GM23338 (cell line): ENCODE measurements at regions not wholly inside any gene's neighbourhood (a gene's known extent, or its start where the extent isn't known, plus 50 kb on each side); places are given as distances from the start of the nearest gene placed in this dataset.

Source experiments
- CREB1 ChIP-seq: fragments of 250-450 bp; sonication (Bioruptor Pico); IDR thresholded peaks from 2 replicates; pipeline ENCODE4 v1.5.0; 2020; ENCODE audit warnings: low read depth, mild to moderate bottlenecking, moderate library complexity
- ETS1 ChIP-seq: IDR thresholded peaks from 2 replicates; pipeline ENCODE4 v1.6.1; 2016; ENCODE audit warnings: antibody characterized with exemption
- EZH2 ChIP-seq: fragments of 200-600 bp; sonication (generic); IDR thresholded peaks from one replicate; pipeline ENCODE4 v1.8.0; 2017; ENCODE audit warnings: antibody characterized with exemption, mild to moderate bottlenecking, low read depth; ENCODE audit not compliant: unreplicated experiment
- EZH2phosphoT487 ChIP-seq: fragments of 200-600 bp; sonication (generic); IDR thresholded peaks from one replicate; pipeline ENCODE4 v1.8.1; 2018; ENCODE audit warnings: antibody characterized with exemption; ENCODE audit not compliant: unreplicated experiment
- JUNB ChIP-seq: IDR thresholded peaks from one replicate; pipeline ENCODE4 v1.6.1; 2016; ENCODE audit warnings: antibody characterized with exemption; ENCODE audit not compliant: unreplicated experiment
- NANOG ChIP-seq: IDR thresholded peaks from 2 replicates; pipeline ENCODE4 v1.6.1; 2016; ENCODE audit warnings: antibody characterized with exemption, borderline replicate concordance
- POLR2AphosphoS5 ChIP-seq: IDR thresholded peaks from 2 replicates; pipeline ENCODE4 v1.6.1; 2016; ENCODE audit warnings: antibody characterized with exemption, low read depth
- REST ChIP-seq: IDR thresholded peaks from one replicate; pipeline ENCODE4 v1.6.1; 2018; ENCODE audit warnings: antibody characterized with exemption; ENCODE audit not compliant: unreplicated experiment
- STAT1 ChIP-seq: IDR thresholded peaks from one replicate; pipeline ENCODE4 v1.6.1; 2016; ENCODE audit warnings: antibody characterized with exemption; ENCODE audit not compliant: unreplicated experiment
- ZNF114 ChIP-seq: fragments of 250-450 bp; sonication (Bioruptor Pico); IDR thresholded peaks from 2 replicates; pipeline ENCODE4 v1.5.0; 2020; ENCODE audit warnings: mild to moderate bottlenecking, moderate library complexity
- ZNF331 ChIP-seq: fragments of 250-450 bp; sonication (Bioruptor Pico); IDR thresholded peaks from 2 replicates; pipeline ENCODE4 v1.5.0; 2020; ENCODE audit warnings: low read depth, mild to moderate bottlenecking, moderate library complexity
- ZNF462 ChIP-seq: fragments of 250-450 bp; sonication (Bioruptor Pico); IDR thresholded peaks from 2 replicates; pipeline ENCODE4 v1.5.0; 2020; ENCODE audit warnings: mild to moderate bottlenecking, moderate library complexity
- TF ChIP-seq, protein P1 (sequence below), 2 experiments: fragments of 200-600 bp in 1 of 2; sonication (generic) in 1 of 2; conservative IDR thresholded peaks; 2 replicates each; pipeline versions ENCODE4 v1.5.1 to v1.6.1; 2016 to 2017; ENCODE audit warnings: antibody characterized with exemption in 2 of 2, low read depth in 2 of 2, mild to moderate bottlenecking in 2 of 2, moderate library complexity in 1 of 2

DNA sequence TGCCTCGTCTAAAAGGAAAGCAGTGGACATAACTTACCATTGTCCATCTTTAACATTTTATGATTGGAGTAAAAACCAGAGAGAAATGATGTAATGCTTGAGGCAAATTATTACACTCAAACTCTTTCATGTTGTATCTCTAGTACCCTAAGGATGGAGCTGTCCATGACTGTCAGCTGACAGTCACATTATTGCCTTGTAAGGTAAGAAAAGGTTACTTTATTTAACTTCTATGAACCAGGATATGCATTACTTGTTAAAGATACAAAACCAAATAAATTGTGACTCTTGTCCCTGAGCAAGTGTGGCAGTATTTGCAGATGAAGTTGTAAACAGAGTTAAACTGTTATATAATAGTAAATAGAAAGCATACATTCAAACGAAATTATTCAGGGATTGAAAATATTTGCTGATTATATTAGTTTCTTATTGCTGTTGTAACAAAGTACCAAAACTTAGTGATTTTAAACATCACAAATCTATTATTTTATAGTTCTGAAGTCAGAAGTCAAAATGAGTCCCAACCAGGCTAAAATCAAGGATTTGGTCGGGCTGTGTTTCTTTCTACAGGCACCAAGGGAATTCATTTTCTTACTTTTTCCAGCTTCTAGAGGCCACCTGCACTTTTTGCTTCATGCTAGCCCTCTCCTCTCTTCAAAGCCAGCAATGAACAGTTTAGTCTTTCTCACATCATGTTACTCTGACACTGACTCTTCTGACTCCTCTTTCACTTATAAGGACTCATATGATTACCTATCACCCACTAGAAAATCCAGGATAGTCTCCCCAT, 113.8 kb downstream of the CEP44 start:
- TF ChIP-seq, protein P1, sequence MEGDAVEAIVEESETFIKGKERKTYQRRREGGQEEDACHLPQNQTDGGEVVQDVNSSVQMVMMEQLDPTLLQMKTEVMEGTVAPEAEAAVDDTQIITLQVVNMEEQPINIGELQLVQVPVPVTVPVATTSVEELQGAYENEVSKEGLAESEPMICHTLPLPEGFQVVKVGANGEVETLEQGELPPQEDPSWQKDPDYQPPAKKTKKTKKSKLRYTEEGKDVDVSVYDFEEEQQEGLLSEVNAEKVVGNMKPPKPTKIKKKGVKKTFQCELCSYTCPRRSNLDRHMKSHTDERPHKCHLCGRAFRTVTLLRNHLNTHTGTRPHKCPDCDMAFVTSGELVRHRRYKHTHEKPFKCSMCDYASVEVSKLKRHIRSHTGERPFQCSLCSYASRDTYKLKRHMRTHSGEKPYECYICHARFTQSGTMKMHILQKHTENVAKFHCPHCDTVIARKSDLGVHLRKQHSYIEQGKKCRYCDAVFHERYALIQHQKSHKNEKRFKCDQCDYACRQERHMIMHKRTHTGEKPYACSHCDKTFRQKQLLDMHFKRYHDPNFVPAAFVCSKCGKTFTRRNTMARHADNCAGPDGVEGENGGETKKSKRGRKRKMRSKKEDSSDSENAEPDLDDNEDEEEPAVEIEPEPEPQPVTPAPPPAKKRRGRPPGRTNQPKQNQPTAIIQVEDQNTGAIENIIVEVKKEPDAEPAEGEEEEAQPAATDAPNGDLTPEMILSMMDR (conservative IDR thresholded peaks at IDR 0.05; ENCODE audit: low read depth in 2 of 2) = no peak
- TF ChIP-seq EZH2 (no peak), ZNF331 (CRISPR knock-in tag) (no peak), POLR2AphosphoS5 (no peak), STAT1 (no peak), EZH2phosphoT487 (no peak), JUNB (no peak), ZNF114 (CRISPR knock-in tag) (no peak), ETS1 (no peak), REST (peak; percentile 38), CREB1 (CRISPR knock-in tag) (no peak), NANOG (no peak), ZNF462 (CRISPR knock-in tag) (no peak)
